ENCODE measurements at regions not wholly inside any gene's neighbourhood (a gene's known extent, or its start where the extent isn't known, plus 50 kb on each side); places are given as distances from the start of the nearest gene placed in this dataset.
A peak's percentile ranks its signal among the peaks of the same experiment; 100 is the strongest.

DNA sequence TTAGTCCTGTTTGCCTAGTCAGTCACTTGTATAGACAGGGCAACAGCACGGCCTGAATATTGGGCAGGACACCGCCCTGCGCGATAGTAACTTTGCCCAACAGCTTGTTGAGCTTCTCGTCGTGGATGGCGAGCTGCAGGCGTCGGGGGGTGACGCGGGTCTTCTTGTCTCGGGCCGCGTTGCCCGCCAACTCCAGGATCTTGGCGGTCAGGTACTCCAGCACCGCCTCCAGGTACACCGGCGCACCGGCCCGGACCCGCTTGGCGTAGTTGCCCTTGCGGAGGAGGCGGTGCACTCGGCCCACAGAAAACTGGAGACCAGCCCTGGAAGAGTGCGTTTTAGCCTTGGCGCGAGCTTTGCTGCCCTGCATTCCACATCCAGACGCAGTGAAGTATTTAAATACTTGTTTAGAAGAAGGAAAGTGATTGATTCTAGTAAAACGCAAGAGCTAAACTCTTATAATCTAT is 92.8 kb upstream of the BTN3A2 start:
- DNase-seq (ENCODE audit: low spot score) = peak; percentile 67
- TF ChIP-seq, protein P1, sequence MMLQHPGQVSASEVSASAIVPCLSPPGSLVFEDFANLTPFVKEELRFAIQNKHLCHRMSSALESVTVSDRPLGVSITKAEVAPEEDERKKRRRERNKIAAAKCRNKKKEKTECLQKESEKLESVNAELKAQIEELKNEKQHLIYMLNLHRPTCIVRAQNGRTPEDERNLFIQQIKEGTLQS (IDR thresholded peaks at IDR 0.05) = no peak
- TF ChIP-seq FOXA2 (IDR thresholded peaks at IDR 0.05) (no peak), HNF4G (IDR thresholded peaks at IDR 0.05) (no peak), JUND (IDR thresholded peaks at IDR 0.05) (no peak), RAD21 (IDR thresholded peaks at IDR 0.05) (no peak), HNF4A (conservative IDR thresholded peaks at IDR 0.05) (no peak), YY1 (IDR thresholded peaks at IDR 0.05) (no peak), EGR1 (IDR thresholded peaks at IDR 0.05; ENCODE audit: low read depth in 2 of 2) (no peak), FOXA1 (IDR thresholded peaks at IDR 0.05) (no peak), TAF1 (conservative IDR thresholded peaks at IDR 0.05) (no peak), RXRA (IDR thresholded peaks at IDR 0.05) (no peak), NR2F2 (IDR thresholded peaks at IDR 0.05) (no peak), SP1 (IDR thresholded peaks at IDR 0.05) (no peak), GABPA (IDR thresholded peaks at IDR 0.05 in 1 of 2, conservative IDR thresholded peaks at IDR 0.05 in 1 of 2) (no peak)
- TF ChIP-seq, protein P2, sequence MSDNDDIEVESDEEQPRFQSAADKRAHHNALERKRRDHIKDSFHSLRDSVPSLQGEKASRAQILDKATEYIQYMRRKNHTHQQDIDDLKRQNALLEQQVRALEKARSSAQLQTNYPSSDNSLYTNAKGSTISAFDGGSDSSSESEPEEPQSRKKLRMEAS (IDR thresholded peaks at IDR 0.05) = no peak
- TF ChIP-seq, protein P3, sequence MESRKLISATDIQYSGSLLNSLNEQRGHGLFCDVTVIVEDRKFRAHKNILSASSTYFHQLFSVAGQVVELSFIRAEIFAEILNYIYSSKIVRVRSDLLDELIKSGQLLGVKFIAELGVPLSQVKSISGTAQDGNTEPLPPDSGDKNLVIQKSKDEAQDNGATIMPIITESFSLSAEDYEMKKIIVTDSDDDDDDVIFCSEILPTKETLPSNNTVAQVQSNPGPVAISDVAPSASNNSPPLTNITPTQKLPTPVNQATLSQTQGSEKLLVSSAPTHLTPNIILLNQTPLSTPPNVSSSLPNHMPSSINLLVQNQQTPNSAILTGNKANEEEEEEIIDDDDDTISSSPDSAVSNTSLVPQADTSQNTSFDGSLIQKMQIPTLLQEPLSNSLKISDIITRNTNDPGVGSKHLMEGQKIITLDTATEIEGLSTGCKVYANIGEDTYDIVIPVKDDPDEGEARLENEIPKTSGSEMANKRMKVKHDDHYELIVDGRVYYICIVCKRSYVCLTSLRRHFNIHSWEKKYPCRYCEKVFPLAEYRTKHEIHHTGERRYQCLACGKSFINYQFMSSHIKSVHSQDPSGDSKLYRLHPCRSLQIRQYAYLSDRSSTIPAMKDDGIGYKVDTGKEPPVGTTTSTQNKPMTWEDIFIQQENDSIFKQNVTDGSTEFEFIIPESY (IDR thresholded peaks at IDR 0.05) = no peak
- TF ChIP-seq, protein P4, sequence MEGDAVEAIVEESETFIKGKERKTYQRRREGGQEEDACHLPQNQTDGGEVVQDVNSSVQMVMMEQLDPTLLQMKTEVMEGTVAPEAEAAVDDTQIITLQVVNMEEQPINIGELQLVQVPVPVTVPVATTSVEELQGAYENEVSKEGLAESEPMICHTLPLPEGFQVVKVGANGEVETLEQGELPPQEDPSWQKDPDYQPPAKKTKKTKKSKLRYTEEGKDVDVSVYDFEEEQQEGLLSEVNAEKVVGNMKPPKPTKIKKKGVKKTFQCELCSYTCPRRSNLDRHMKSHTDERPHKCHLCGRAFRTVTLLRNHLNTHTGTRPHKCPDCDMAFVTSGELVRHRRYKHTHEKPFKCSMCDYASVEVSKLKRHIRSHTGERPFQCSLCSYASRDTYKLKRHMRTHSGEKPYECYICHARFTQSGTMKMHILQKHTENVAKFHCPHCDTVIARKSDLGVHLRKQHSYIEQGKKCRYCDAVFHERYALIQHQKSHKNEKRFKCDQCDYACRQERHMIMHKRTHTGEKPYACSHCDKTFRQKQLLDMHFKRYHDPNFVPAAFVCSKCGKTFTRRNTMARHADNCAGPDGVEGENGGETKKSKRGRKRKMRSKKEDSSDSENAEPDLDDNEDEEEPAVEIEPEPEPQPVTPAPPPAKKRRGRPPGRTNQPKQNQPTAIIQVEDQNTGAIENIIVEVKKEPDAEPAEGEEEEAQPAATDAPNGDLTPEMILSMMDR (IDR thresholded peaks at IDR 0.05; ENCODE audit: low read depth, low read length, missing input control) = no peak
- TF ChIP-seq, protein P5, sequence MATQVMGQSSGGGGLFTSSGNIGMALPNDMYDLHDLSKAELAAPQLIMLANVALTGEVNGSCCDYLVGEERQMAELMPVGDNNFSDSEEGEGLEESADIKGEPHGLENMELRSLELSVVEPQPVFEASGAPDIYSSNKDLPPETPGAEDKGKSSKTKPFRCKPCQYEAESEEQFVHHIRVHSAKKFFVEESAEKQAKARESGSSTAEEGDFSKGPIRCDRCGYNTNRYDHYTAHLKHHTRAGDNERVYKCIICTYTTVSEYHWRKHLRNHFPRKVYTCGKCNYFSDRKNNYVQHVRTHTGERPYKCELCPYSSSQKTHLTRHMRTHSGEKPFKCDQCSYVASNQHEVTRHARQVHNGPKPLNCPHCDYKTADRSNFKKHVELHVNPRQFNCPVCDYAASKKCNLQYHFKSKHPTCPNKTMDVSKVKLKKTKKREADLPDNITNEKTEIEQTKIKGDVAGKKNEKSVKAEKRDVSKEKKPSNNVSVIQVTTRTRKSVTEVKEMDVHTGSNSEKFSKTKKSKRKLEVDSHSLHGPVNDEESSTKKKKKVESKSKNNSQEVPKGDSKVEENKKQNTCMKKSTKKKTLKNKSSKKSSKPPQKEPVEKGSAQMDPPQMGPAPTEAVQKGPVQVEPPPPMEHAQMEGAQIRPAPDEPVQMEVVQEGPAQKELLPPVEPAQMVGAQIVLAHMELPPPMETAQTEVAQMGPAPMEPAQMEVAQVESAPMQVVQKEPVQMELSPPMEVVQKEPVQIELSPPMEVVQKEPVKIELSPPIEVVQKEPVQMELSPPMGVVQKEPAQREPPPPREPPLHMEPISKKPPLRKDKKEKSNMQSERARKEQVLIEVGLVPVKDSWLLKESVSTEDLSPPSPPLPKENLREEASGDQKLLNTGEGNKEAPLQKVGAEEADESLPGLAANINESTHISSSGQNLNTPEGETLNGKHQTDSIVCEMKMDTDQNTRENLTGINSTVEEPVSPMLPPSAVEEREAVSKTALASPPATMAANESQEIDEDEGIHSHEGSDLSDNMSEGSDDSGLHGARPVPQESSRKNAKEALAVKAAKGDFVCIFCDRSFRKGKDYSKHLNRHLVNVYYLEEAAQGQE (IDR thresholded peaks at IDR 0.05) = no peak
- peak overlapping the region in 2 of 3 donors; percentile 28 to 36 for H3K4me3 ChIP-seq (ENCODE audit: low read depth in 1 of 3, low read length in 3 of 3)
- H3K27ac ChIP-seq (ENCODE audit: low read depth in 1 of 2, low read length in 2 of 2) = peak overlapping the region; percentile 38 to 74
- H3K36me3 ChIP-seq (ENCODE audit: control insufficient read depth in 4 of 4, insufficient read depth in 3 of 4, low read depth in 1 of 4, low read length in 3 of 4) = no peaks in the 10 kb centered on the region
- H3K4me1 ChIP-seq (ENCODE audit: control insufficient read depth in 4 of 4, insufficient read depth in 4 of 4, low read length in 3 of 4) = peaks cover 0 to 6% (median 2%) of the 10 kb centered on the region in 4 donors
- H3K27me3 ChIP-seq (ENCODE audit: control insufficient read depth in 4 of 4, insufficient read depth in 4 of 4, low read length in 3 of 4) = peaks cover 0 to 30% (median 15%) of the 10 kb centered on the region in 4 donors
- H3K9ac ChIP-seq (ENCODE audit: low read depth in 1 of 2, low read length in 2 of 2) = peak overlapping the region in 1 of 2 donors; percentile 1
- WGBS = 6% methylated on average over 31 of the region's 31 CpGs
- H3K9me3 ChIP-seq (ENCODE audit: control insufficient read depth in 4 of 4, low read length in 3 of 4) = peaks cover 2 to 9% (median 4%) of the 10 kb centered on the region in 4 donors

All from liver (tissue), 8 donors.